Right lobe of liver (tissue), 4 donors: ENCODE measurements at regions not wholly inside any gene's neighbourhood (a gene's known extent, or its start where the extent isn't known, plus 50 kb on each side); places are given as distances from the start of the nearest gene placed in this dataset.
"Not testable (repeated sequence)": the region's sequence is repeated elsewhere in the genome, so short reads cannot be mapped to it uniquely, and the experiment has no call there.

Source experiments
- POLR2A ChIP-seq: fragments of 450-650 bp; IDR thresholded peaks from one replicate; pipeline ENCODE4 v1.6.1; 2017; ENCODE audit warnings: antibody characterized with exemption, mild to moderate bottlenecking
- TF ChIP-seq, protein P1 (sequence below), 4 donors: fragments of 200-600 bp in 3 of 4; fragments of 450-650 bp in 1 of 4; IDR thresholded peaks; one replicate each; pipeline versions ENCODE4 v1.5.1 to v1.8.0; 2016 to 2022; ENCODE audit warnings: antibody characterized with exemption in 4 of 4, mild to moderate bottlenecking in 2 of 4
- donor health status: DM: no; HTN: no; CAD: no.
- donor health status: DM: no; HTN: no; CAD: no.
- donor health status: DM: no; HTN: yes; CAD: no.

DNA sequence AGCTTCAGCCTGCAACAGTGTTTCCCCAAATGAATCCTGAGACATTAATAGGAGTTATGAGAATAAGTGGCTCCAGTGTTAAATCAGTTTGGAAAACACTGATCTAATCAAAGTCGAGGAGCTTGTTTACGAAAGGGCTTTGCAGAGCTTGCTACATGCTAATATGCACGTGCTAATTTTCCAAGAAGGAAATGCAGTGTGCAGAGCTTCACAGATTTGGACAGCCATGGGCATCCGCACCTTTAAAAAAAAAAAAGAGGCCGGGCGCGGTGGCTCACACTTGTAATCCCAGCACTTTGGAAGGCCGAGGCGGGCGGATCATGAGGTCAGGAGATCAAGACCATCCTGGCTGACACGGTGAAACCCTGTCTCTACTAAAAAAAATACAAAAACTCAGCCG is 79.7 kb upstream of the LMO2 start:
- TF ChIP-seq, protein P1, sequence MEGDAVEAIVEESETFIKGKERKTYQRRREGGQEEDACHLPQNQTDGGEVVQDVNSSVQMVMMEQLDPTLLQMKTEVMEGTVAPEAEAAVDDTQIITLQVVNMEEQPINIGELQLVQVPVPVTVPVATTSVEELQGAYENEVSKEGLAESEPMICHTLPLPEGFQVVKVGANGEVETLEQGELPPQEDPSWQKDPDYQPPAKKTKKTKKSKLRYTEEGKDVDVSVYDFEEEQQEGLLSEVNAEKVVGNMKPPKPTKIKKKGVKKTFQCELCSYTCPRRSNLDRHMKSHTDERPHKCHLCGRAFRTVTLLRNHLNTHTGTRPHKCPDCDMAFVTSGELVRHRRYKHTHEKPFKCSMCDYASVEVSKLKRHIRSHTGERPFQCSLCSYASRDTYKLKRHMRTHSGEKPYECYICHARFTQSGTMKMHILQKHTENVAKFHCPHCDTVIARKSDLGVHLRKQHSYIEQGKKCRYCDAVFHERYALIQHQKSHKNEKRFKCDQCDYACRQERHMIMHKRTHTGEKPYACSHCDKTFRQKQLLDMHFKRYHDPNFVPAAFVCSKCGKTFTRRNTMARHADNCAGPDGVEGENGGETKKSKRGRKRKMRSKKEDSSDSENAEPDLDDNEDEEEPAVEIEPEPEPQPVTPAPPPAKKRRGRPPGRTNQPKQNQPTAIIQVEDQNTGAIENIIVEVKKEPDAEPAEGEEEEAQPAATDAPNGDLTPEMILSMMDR (IDR thresholded peaks at IDR 0.05), result not testable (repeated sequence)
- not testable (repeated sequence) for TF ChIP-seq POLR2A
